Astrocyte (in vitro differentiated cells and primary cell): ENCODE measurements at regions not wholly inside any gene's neighbourhood (a gene's known extent, or its start where the extent isn't known, plus 50 kb on each side); places are given as distances from the start of the nearest gene placed in this dataset.

ENCODE experiments used
- DNase-seq: peaks from one replicate; pipeline ENCODE4 v3.0.0-alpha.2; 2010; ENCODE audit warnings: low read depth
- FAIRE-seq: peaks from 2 replicates; lab custom pipeline; 2011; peaks lifted over from hg19 to GRCh38; lab: Jason Lieb, UNC
- H2AFZ ChIP-seq: 2 replicates; pipeline ENCODE4 v1.6.0; 2012; ENCODE audit warnings: low read depth, low read length, inconsistent platforms
- H3K27ac ChIP-seq: 2 replicates; pipeline ENCODE4 v1.5.1; 2011; ENCODE audit warnings: low read depth, low read length, inconsistent platforms
- H3K27me3 ChIP-seq: 2 replicates; pipeline ENCODE4 v1.6.0; 2011; ENCODE audit warnings: low read length, inconsistent platforms; ENCODE audit not compliant: insufficient read depth
- H3K36me3 ChIP-seq: 2 replicates; pipeline ENCODE4 v1.5.1; 2011; ENCODE audit warnings: low read length, inconsistent platforms; ENCODE audit not compliant: insufficient read depth
- H3K4me1 ChIP-seq: 2 replicates; pipeline ENCODE4 v1.5.1; 2011; ENCODE audit warnings: low read length, inconsistent platforms; ENCODE audit not compliant: insufficient read depth
- H3K4me2 ChIP-seq: 2 replicates; pipeline ENCODE4 v1.6.0; 2012; ENCODE audit warnings: low read length, inconsistent platforms
- H3K4me3 ChIP-seq: 2 replicates; pipeline ENCODE4 v1.5.1; 2011; ENCODE audit warnings: low read depth, mild to moderate bottlenecking, low read length, inconsistent platforms; ENCODE audit not compliant: insufficient read depth
- H3K79me2 ChIP-seq: 2 replicates; pipeline ENCODE4 v1.6.0; 2012; ENCODE audit warnings: mild to moderate bottlenecking, low read length, inconsistent platforms; ENCODE audit not compliant: insufficient read depth
- H3K9ac ChIP-seq: 2 replicates; pipeline ENCODE4 v1.6.0; 2012; ENCODE audit warnings: mild to moderate bottlenecking, low read length, inconsistent platforms
- H3K9me3 ChIP-seq: 2 replicates; pipeline ENCODE4 v1.5.1; 2012; ENCODE audit warnings: low read depth, mild to moderate bottlenecking, low read length, inconsistent platforms; ENCODE audit not compliant: insufficient read depth
- H4K20me1 ChIP-seq: 2 replicates; pipeline ENCODE4 v1.6.0; 2012; ENCODE audit warnings: low read length, inconsistent platforms; ENCODE audit not compliant: insufficient read depth
- H3K27ac Mint-ChIP-seq: one replicate; pipeline ENCODE4 v1.8.0; 2021; ENCODE audit warnings: mild to moderate bottlenecking, mixed read lengths; ENCODE audit not compliant: unreplicated experiment
- H3K27me3 Mint-ChIP-seq: one replicate; pipeline ENCODE4 v1.8.0; 2021; ENCODE audit warnings: low read depth, mixed read lengths; ENCODE audit not compliant: unreplicated experiment
- H3K36me3 Mint-ChIP-seq: one replicate; pipeline ENCODE4 v1.8.0; 2021; ENCODE audit warnings: low read depth, mixed read lengths; ENCODE audit not compliant: unreplicated experiment
- H3K4me1 Mint-ChIP-seq: one replicate; pipeline ENCODE4 v1.8.0; 2021; ENCODE audit warnings: low read depth, mixed read lengths; ENCODE audit not compliant: unreplicated experiment
- H3K4me3 Mint-ChIP-seq: one replicate; pipeline ENCODE4 v1.8.0; 2021; ENCODE audit warnings: mild to moderate bottlenecking, moderate library complexity, mixed read lengths; ENCODE audit not compliant: unreplicated experiment
- H3K9me3 Mint-ChIP-seq: one replicate; pipeline ENCODE4 v1.8.0; 2021; ENCODE audit warnings: mild to moderate bottlenecking, mixed read lengths; ENCODE audit not compliant: unreplicated experiment
- CTCF ChIP-seq: IDR thresholded peaks from 2 replicates; pipeline ENCODE4 v1.5.1; 2011; ENCODE audit warnings: low read depth, mild to moderate bottlenecking, inconsistent platforms, low read length, moderate library complexity; ENCODE audit not compliant: insufficient read depth
- EZH2 ChIP-seq: IDR thresholded peaks from 2 replicates; pipeline ENCODE4 v1.6.1; 2012; ENCODE audit warnings: mild to moderate bottlenecking, low read length, inconsistent platforms; ENCODE audit not compliant: insufficient read depth

- H3K4me3 ChIP-seq, result no peak overlapping the region
- Mint-ChIP-seq H3K36me3 (no peaks in the 10 kb centered on the region), H3K4me3 (no peak overlapping the region), H3K9me3 (peaks cover 10% of the 10 kb centered on the region), H3K27ac (no peak overlapping the region), H3K4me1 (peaks cover 12% of the 10 kb centered on the region), H3K27me3 (no peaks in the 10 kb centered on the region)
- no peak overlapping the region for H3K4me2 ChIP-seq
- DNase-seq (no peak), FAIRE-seq (no peak)
- H3K27me3 ChIP-seq, result no peaks in the 10 kb centered on the region
- no peak overlapping the region for H2AFZ ChIP-seq
- peaks cover 5% of the 10 kb centered on the region for H3K4me1 ChIP-seq
- TF ChIP-seq EZH2 (no peak), CTCF (no peak)
- no peaks in the 10 kb centered on the region for H4K20me1 ChIP-seq
- no peak overlapping the region for H3K27ac ChIP-seq
- H3K36me3 ChIP-seq, result no peaks in the 10 kb centered on the region
- peaks cover 8% of the 10 kb centered on the region for H3K9me3 ChIP-seq
- H3K9ac ChIP-seq, result no peak overlapping the region
- H3K79me2 ChIP-seq, result no peaks in the 10 kb centered on the region
These were observed 187.0 kb downstream of the DACT1 start for GRCh38 chr14:58824796-58825195.

GRCh38 chr14:58825606-58826005 is 187.8 kb downstream of the DACT1 start:
- Histone ChIP-seq H3K9ac (no peak overlapping the region), H4K20me1 (no peaks in the 10 kb centered on the region), H3K4me2 (no peak overlapping the region), H3K36me3 (no peaks in the 10 kb centered on the region), H3K9me3 (peaks cover 8% of the 10 kb centered on the region), H3K4me3 (no peak overlapping the region), H3K4me1 (peaks cover 7% of the 10 kb centered on the region), H3K27ac (no peak overlapping the region), H3K79me2 (no peaks in the 10 kb centered on the region), H2AFZ (no peak overlapping the region), H3K27me3 (no peaks in the 10 kb centered on the region)
- Mint-ChIP-seq H3K27me3 (no peaks in the 10 kb centered on the region), H3K27ac (no peak overlapping the region), H3K4me3 (no peak overlapping the region), H3K9me3 (peaks cover 10% of the 10 kb centered on the region), H3K36me3 (no peaks in the 10 kb centered on the region), H3K4me1 (peaks cover 12% of the 10 kb centered on the region)
- TF ChIP-seq CTCF, result no peak
- peak; percentile 45 for DNase-seq
- no peak for FAIRE-seq

GRCh38 chr14:58826845-58827686 is 189.3 kb downstream of the DACT1 start:
- no peak overlapping the region for H3K27ac ChIP-seq
- TF ChIP-seq CTCF, result peak; percentile 20
- TF ChIP-seq EZH2, result no peak
- Mint-ChIP-seq H3K4me3 (no peak overlapping the region), H3K9me3 (peaks cover 10% of the 10 kb centered on the region), H3K4me1 (peaks cover 8% of the 10 kb centered on the region), H3K27ac (no peak overlapping the region), H3K36me3 (no peaks in the 10 kb centered on the region), H3K27me3 (no peaks in the 10 kb centered on the region)
- no peaks in the 10 kb centered on the region for H3K79me2 ChIP-seq
- H3K9ac ChIP-seq, result no peak overlapping the region
- H3K36me3 ChIP-seq, result no peaks in the 10 kb centered on the region
- no peak overlapping the region for H3K4me2 ChIP-seq
- H3K27me3 ChIP-seq, result no peaks in the 10 kb centered on the region
- DNase-seq (no peak), FAIRE-seq (no peak)
- no peaks in the 10 kb centered on the region for H4K20me1 ChIP-seq
- H2AFZ ChIP-seq, result no peak overlapping the region
- H3K4me1 ChIP-seq, result peaks cover 7% of the 10 kb centered on the region
- no peak overlapping the region for H3K4me3 ChIP-seq
- peaks cover 8% of the 10 kb centered on the region for H3K9me3 ChIP-seq
